ENCODE measurements at regions not wholly inside any gene's neighbourhood (a gene's known extent, or its start where the extent isn't known, plus 50 kb on each side); places are given as distances from the start of the nearest gene placed in this dataset.

DNA sequence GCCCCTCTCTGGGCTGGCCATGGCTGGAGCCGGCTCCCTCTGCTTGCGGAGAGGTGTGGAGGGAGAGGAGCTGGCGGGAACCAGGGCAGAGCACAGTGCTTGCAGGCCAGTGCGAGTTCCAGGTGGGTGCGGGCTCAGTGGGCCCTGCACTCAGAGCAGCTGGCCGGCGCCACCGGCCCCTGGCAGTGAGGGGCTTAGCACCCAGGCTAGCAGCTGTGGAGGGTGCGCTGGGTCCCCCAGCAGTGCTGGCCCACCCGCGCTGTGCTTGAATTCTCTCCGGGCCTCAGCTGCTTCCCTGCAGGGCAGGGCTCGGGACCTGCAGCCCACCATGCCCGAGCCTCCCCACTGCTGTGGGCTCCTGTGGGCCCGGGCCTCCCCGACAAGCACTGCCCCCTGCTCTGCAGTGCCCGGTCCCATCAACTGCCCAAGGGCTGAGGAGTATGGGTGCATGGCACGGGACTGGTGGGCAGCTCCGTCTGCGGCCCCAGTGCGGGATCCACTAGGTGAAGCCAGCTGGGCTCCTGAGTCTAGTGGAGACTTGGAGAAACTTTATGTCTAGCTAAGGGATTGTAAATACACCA is 61.2 kb upstream of the AGR3 start:
- Histone ChIP-seq H3K9me3 (ENCODE audit: control insufficient read depth in 1 of 2, insufficient read depth in 1 of 2, low read depth in 1 of 2, low read length in 2 of 2) (no peaks in the 10 kb centered on the region; a peak in 1 of 4 replicates), H4K20me1 (ENCODE audit: insufficient read depth) (no peaks in the 10 kb centered on the region), H3K4me3 (replicated peaks in 1 of 2; ENCODE audit: low read depth in 1 of 2, low read length in 2 of 2) (no peak overlapping the region), H3K27me3 (ENCODE audit: insufficient read depth, low read length) (no peaks in the 10 kb centered on the region), H3K9ac (ENCODE audit: low read length) (no peak overlapping the region), H3K27ac (ENCODE audit: low read depth, low read length) (no peak overlapping the region), H3K9me2 (ENCODE audit: insufficient read depth) (no peaks in the 10 kb centered on the region), H3K4me2 (ENCODE audit: low read length) (no peak overlapping the region), H3K36me3 (ENCODE audit: control insufficient read depth in 1 of 2, insufficient read depth in 2 of 2, low read length in 2 of 2) (no peaks in the 10 kb centered on the region), H3K4me1 (ENCODE audit: control insufficient read depth in 1 of 2, insufficient read depth in 2 of 2, low read length in 2 of 2) (no peaks in the 10 kb centered on the region), H3K79me2 (ENCODE audit: insufficient read depth, low read length) (no peaks in the 10 kb centered on the region), H2AFZ (ENCODE audit: low read depth, low read length, poor library complexity, severe bottlenecking) (no peak overlapping the region)
- ChIA-PET RAD21 (ENCODE audit: low non-redundant PET in 1 of 2, low total read pairs in 2 of 2, uncharacterized antibody in 2 of 2, unreplicated experiment in 2 of 2) (no interaction called here), CTCF (no interaction called here), POLR2A (no interaction called here)
- BruUV-seq (replicated peaks), result no TSS peak
- DNase-seq (ENCODE audit: low read depth, low spot score) (no peak), ATAC-seq (no peak)
- TF ChIP-seq, protein P1, sequence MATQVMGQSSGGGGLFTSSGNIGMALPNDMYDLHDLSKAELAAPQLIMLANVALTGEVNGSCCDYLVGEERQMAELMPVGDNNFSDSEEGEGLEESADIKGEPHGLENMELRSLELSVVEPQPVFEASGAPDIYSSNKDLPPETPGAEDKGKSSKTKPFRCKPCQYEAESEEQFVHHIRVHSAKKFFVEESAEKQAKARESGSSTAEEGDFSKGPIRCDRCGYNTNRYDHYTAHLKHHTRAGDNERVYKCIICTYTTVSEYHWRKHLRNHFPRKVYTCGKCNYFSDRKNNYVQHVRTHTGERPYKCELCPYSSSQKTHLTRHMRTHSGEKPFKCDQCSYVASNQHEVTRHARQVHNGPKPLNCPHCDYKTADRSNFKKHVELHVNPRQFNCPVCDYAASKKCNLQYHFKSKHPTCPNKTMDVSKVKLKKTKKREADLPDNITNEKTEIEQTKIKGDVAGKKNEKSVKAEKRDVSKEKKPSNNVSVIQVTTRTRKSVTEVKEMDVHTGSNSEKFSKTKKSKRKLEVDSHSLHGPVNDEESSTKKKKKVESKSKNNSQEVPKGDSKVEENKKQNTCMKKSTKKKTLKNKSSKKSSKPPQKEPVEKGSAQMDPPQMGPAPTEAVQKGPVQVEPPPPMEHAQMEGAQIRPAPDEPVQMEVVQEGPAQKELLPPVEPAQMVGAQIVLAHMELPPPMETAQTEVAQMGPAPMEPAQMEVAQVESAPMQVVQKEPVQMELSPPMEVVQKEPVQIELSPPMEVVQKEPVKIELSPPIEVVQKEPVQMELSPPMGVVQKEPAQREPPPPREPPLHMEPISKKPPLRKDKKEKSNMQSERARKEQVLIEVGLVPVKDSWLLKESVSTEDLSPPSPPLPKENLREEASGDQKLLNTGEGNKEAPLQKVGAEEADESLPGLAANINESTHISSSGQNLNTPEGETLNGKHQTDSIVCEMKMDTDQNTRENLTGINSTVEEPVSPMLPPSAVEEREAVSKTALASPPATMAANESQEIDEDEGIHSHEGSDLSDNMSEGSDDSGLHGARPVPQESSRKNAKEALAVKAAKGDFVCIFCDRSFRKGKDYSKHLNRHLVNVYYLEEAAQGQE (IDR thresholded peaks at IDR 0.05; ENCODE audit: low read depth), result no peak
- TF ChIP-seq CEBPB (IDR thresholded peaks at IDR 0.05; ENCODE audit: low read depth) (no peak), SRF (IDR thresholded peaks at IDR 0.05; ENCODE audit: low read depth) (no peak), ZNF274 (IDR thresholded peaks at IDR 0.05; ENCODE audit: low read depth, low read length) (no peak), ELF1 (IDR thresholded peaks at IDR 0.05; ENCODE audit: borderline replicate concordance, low read depth) (no peak)
- TF ChIP-seq, protein P2, sequence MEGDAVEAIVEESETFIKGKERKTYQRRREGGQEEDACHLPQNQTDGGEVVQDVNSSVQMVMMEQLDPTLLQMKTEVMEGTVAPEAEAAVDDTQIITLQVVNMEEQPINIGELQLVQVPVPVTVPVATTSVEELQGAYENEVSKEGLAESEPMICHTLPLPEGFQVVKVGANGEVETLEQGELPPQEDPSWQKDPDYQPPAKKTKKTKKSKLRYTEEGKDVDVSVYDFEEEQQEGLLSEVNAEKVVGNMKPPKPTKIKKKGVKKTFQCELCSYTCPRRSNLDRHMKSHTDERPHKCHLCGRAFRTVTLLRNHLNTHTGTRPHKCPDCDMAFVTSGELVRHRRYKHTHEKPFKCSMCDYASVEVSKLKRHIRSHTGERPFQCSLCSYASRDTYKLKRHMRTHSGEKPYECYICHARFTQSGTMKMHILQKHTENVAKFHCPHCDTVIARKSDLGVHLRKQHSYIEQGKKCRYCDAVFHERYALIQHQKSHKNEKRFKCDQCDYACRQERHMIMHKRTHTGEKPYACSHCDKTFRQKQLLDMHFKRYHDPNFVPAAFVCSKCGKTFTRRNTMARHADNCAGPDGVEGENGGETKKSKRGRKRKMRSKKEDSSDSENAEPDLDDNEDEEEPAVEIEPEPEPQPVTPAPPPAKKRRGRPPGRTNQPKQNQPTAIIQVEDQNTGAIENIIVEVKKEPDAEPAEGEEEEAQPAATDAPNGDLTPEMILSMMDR (IDR thresholded peaks at IDR 0.05 in 2 of 3, conservative IDR thresholded peaks at IDR 0.05 in 1 of 3; ENCODE audit: borderline replicate concordance in 1 of 3, insufficient read depth in 1 of 3, low read depth in 2 of 3, low read length in 2 of 3), result no peak
- intact Hi-C loops (cut with micrococcal nuclease), result no loop called here

Measured in HCT116 (cell line).